ENCODE measurements at regions not wholly inside any gene's neighbourhood (a gene's known extent, or its start where the extent isn't known, plus 50 kb on each side); places are given as distances from the start of the nearest gene placed in this dataset.
"Not testable (repeated sequence)": the region's sequence is repeated elsewhere in the genome, so short reads cannot be mapped to it uniquely, and the experiment has no call there.

- no peak for DNase-seq
Measured at GRCh38 chr10:43931308-43931930, 282.7 kb upstream of the ZNF32 start.

DNA sequence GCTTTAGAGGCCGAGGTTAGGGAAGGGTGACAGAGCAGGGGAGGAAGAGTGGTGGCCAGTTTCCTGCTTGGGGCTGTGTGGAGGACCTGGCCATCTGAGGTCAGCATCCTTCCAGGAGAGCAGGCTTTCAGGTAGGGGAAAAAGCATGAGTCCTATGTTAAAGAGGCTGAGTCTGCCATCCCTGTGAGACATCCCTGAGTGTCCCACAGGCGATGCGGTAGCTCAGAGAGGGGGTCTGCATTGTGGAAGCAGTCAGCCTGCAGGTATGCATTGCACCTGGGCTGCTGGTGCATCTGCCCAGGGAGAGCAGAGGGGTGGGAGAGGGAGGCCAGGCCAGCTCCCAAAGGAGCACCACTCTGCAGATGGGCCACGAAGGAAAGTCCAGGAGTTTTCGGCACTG, 282.1 kb upstream of the ZNF32 start:
- no peak for DNase-seq

DNA sequence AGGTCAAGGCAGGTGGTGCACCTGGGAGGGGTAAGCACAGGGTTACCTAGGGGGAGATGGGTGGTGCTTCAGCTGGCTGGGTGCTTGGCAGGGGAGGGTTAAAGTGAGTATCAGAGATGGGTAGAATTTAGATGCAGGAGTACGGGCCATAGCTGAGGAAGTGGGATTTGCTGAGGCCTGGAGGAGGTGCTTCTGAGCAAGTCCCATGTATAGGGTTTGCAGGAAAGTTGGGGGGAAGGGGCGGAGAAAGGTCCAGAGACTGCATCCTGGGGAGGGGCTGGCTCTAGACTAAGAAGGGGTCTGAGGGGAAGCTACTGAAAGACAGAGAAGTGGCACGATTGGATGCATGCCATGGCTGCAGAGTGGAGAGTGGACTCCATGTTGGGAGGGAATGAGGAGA, 281.6 kb upstream of the ZNF32 start:
- no peak for DNase-seq

GRCh38 chr10:43929122-43929521, 280.4 kb upstream of the ZNF32 start:
- no peak for DNase-seq

DNA sequence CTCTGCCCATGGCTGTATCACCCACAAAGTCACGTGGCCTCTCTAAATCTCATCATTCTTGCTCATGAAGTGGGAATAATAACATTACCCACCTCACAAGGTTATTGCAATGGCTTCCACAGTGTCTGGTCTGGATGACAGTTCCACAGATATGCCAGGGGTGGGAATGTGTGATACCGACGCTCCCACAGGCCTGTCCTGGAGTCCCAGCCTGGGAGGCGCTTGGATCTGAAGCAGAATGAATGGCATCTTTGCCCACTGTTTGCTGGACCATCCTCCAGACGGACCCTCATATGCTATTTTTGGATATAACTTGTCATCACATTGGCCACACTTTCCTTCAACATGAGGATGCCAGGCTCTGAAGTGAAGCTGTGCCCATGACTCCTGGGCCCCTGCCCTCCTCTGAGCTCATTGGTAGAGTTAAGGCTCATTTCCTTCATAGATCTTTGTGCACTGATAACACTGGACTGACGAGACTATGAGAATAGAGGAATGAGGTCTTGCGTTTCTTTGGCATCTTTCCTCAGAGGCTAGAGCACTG, 279.8 kb upstream of the ZNF32 start:
- no peak for DNase-seq

DNA sequence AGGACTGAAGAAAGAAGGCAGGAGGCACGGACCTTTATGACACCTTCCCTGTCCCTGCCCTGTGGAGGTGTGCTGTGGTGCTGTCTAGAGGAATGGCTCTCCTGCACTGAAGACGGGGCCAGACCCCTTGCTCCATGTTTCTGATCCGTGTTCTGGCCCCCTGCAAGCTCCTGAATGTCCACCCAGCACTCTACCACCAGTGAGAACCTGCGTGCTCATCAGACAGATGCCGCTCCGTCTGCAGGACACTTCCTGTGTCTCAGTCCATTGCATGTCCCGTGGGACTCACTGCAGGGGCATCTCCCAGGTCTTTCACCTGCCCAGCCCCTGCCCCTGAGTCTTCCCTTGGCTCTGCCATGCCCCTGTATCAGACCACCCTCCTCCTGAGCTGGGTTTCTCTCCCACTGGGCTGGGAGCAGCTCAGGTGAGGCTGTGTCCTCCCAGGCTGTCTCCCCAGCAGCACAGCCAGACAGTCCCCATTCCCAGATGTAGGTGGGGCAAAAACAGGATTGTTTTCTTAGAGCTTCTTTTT, 278.3 kb upstream of the ZNF32 start:
- no peak for DNase-seq

DNA sequence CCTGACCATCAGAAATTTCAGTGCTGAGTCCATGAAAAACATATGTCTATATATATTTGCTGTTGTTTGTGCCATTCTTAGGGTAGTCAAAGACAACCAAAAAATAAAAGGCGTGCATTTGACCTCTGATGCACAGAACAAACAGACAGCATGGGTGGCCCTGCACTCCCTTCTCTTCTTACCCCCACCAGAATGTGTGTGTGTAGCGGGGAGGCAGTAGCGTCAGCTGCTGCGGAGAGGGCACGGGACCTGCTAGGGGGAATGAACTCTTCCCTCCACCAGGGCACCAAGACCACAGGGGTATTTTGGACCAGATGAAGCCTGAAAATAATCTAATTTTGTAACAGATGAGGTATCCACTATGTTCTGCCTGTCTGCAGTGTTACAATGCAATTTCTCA, 277.7 kb upstream of the ZNF32 start:
- DNase-seq: no peak

DNA sequence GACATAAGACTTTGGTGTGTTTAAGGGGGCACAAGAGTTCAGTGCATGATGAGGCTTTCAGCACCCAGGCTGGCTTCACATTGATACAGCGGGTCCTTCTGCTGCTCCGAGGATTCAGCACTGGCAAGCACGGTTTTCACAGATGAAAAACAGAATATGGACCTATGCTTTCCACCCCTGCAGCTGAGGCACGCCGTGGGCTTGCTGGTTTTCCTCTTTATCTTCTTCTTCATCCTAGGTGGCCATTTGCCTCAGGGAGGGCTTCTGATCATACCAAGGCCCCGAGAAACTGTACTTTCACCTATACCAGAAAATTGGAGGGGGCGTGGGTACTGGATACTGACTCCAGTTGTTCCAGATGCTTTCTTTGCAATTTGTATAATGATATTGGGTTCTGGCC, 277.1 kb upstream of the ZNF32 start:
- no peak for DNase-seq

GRCh38 chr10:43923328-43923727, 274.6 kb upstream of the ZNF32 start:
- no peak for DNase-seq

GRCh38 chr10:43922335-43923280, 273.9 kb upstream of the ZNF32 start:
- DNase-seq: no peak

- DNase-seq: no peak
Measured at GRCh38 chr10:43921881-43922280, 273.2 kb upstream of the ZNF32 start.

DNA sequence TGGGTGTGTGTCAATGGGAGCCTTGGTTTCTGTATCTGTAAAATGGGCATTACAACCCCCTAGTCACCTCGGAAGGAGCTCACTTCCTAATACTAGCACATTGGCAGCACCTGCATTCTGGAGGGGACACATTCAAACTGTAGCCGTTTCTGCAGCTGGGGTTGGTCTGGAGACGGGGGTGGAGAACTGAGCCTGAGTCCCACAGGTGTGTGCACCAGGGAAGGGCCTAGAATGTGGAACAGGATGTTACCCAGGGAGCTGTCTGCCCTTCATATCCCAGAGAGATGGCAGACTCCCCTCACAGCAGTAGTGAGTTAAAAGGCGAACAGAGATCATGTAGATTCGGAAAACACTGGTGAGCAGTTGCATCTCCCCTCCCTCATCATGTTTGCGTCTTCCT, 272.8 kb upstream of the ZNF32 start:
- DNase-seq: no peak

- not testable (repeated sequence) for DNase-seq
Measured at GRCh38 chr10:43920236-43920758, 271.6 kb upstream of the ZNF32 start.

DNA sequence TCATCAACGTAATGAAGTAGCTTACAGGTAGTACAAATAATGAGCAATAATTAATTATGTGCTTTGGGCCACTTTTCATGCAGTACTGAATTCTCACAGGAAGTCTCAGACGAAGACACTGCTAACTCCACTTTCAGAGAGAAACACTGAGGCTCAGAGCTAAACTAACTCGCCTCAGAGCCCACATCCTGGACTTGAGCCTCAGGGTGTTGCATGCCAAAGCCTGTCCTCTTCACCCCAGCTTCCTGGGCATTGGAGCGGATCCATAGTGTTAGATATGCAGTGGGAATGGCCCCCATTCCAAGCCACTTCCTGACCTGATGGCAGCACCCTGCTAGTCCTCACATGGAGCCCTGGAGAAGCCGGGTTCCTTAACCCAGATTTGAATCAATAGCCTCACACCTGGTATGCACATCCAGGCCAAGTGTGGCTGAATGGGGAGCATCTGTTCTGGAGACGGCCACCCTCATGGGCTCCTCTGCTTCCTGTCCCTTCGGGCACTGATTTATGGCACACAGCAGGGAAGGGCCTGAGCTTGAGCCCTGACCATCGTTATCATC, 265.1 kb upstream of the ZNF32 start:
- DNase-seq: no peak

GRCh38 chr10:43912469-43912868, 263.8 kb upstream of the ZNF32 start:
- DNase-seq: no peak

DNA sequence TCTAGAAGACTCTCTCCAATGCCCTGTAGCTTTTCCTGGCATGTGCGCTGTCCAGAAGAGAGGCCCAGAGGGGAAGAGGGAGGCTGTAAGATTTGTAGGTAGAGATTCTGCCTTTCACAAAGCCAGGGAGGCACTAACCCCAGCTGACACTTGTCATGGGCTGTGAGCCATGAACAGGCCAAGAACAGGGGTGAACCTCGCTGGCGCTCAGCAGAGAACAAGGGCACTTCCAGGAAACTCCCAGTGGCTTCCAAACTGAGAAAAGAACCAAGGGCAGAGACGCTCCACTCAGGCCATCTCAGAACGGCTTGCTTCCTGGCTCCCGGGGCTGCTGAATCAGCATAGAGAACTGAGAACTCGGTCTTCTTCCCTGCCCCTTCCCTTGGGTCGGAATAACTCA, 257.8 kb upstream of the ZNF32 start:
- peak; percentile 49 for DNase-seq

- peak; percentile 73 for DNase-seq
Measured at GRCh38 chr10:43905512-43906236, 257.0 kb upstream of the ZNF32 start.

GRCh38 chr10:43904844-43905243, 256.2 kb upstream of the ZNF32 start:
- peak; percentile 24 for DNase-seq

GRCh38 chr10:43904301-43904700, 255.6 kb upstream of the ZNF32 start:
- no peak for DNase-seq

DNA sequence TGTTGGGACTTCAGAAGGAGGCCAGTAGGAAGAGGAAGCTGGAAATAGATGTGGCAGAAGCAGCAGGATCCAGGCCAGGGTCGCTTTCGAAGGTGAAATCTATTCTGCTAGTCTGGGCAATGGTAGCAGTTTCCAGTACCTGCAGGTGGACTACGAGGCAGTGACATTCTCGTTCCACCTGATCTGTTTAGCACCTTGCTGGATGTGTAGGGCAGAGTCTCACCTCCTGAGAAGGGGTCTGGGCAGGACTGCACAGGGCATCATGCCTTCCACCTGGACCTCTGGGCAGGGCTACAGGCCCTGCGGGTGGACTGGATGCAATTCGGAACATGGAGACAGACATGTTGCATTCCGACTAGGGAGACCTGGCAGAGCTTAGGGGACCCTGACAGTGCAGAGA, 254.8 kb upstream of the ZNF32 start:
- no peak for DNase-seq

GRCh38 chr10:43902842-43903241, 254.2 kb upstream of the ZNF32 start:
- no peak for DNase-seq

All from muscle of arm (tissue), 1 donor.